HG03342 (cell line): ENCODE measurements at regions not wholly inside any gene's neighbourhood (a gene's known extent, or its start where the extent isn't known, plus 50 kb on each side); places are given as distances from the start of the nearest gene placed in this dataset.

Experiments
- ATAC-seq: cut with Tn5 transposase; IDR thresholded peaks from one replicate; pipeline ENCODE4 v1.9.1; 2021; ENCODE audit warnings: mild to moderate bottlenecking, moderate library complexity; ENCODE audit not compliant: unreplicated experiment

GRCh38 chr7:155863721-155864151 is 51.5 kb upstream of the SHH start:
- ATAC-seq: no peak

GRCh38 chr7:155862123-155862892 is 50.0 kb upstream of the SHH start:
- no peak for ATAC-seq
